ENCODE measurements at regions not wholly inside any gene's neighbourhood (a gene's known extent, or its start where the extent isn't known, plus 50 kb on each side); places are given as distances from the start of the nearest gene placed in this dataset.
"Not testable (repeated sequence)": the region's sequence is repeated elsewhere in the genome, so short reads cannot be mapped to it uniquely, and the experiment has no call there.

- DNase-seq = no peak
Observed at GRCh38 chr3:166433060-166433459, 595.8 kb upstream of the BCHE start.

GRCh38 chr3:166425900-166426611, 588.8 kb upstream of the BCHE start:
- no peak for DNase-seq

- DNase-seq = no peak
Observed at GRCh38 chr3:166425021-166425420, 587.8 kb upstream of the BCHE start.

- DNase-seq = not testable (repeated sequence)
Observed at GRCh38 chr3:166423824-166424513, 586.7 kb upstream of the BCHE start.

GRCh38 chr3:166422556-166422955, 585.3 kb upstream of the BCHE start:
- DNase-seq = no peak

- no peak for DNase-seq
Observed at GRCh38 chr3:166420071-166420470, 582.8 kb upstream of the BCHE start.

GRCh38 chr3:166405896-166406295, 568.7 kb upstream of the BCHE start:
- no peak for DNase-seq

- DNase-seq = no peak
Observed at GRCh38 chr3:166405465-166405864, 568.2 kb upstream of the BCHE start.

- no peak for DNase-seq
Observed at GRCh38 chr3:166390303-166390702, 553.1 kb upstream of the BCHE start.

GRCh38 chr3:166388321-166388720, 551.1 kb upstream of the BCHE start:
- DNase-seq = no peak

- no peak for DNase-seq
Observed at GRCh38 chr3:166372571-166373106, 535.4 kb upstream of the BCHE start.

GRCh38 chr3:166367947-166368533, 530.8 kb upstream of the BCHE start:
- DNase-seq = no peak

- no peak for DNase-seq
Observed at GRCh38 chr3:166362698-166363097, 525.5 kb upstream of the BCHE start.

GRCh38 chr3:166360720-166361119, 523.5 kb upstream of the BCHE start:
- no peak for DNase-seq

GRCh38 chr3:166351461-166351860, 514.2 kb upstream of the BCHE start:
- DNase-seq = no peak

GRCh38 chr3:166340604-166341266, 503.5 kb upstream of the BCHE start:
- no peak for DNase-seq

- DNase-seq = no peak
Observed at GRCh38 chr3:166324401-166324800, 487.2 kb upstream of the BCHE start.

- DNase-seq = no peak
Observed at GRCh38 chr3:166322391-166322790, 485.2 kb upstream of the BCHE start.

GRCh38 chr3:166307756-166308350, 470.6 kb upstream of the BCHE start:
- DNase-seq = no peak

- no peak for DNase-seq
Observed at GRCh38 chr3:166304584-166304983, 467.4 kb upstream of the BCHE start.

GRCh38 chr3:166303681-166304080, 466.5 kb upstream of the BCHE start:
- DNase-seq = no peak

- DNase-seq = no peak
Observed at GRCh38 chr3:166302331-166302730, 465.1 kb upstream of the BCHE start.

- DNase-seq = no peak
Observed at GRCh38 chr3:166296179-166296783, 459.1 kb upstream of the BCHE start.
